OCI-LY3 (cell line): ENCODE measurements at regions not wholly inside any gene's neighbourhood (a gene's known extent, or its start where the extent isn't known, plus 50 kb on each side); places are given as distances from the start of the nearest gene placed in this dataset.

Experiments used
- H2AFZ ChIP-seq: fragments of 200-600, 300-600 bp; shearing (Covaris generic); 2 replicates; pipeline ENCODE4 v1.6.0; 2014; ENCODE audit warnings: antibody characterized with exemption, low read depth, low read length
- H3K27ac ChIP-seq: fragments of 200-600, 300-600 bp; sonication (generic); 2 replicates; pipeline ENCODE4 v1.5.1; 2014; ENCODE audit warnings: mild to moderate bottlenecking, low read length, moderate library complexity, mixed read lengths
- H3K27me3 ChIP-seq: fragments of 200-600, 300-600 bp; sonication (generic); 2 replicates; pipeline ENCODE4 v1.6.1; 2014; ENCODE audit warnings: low read depth, low read length, mixed read lengths
- H3K36me3 ChIP-seq: fragments of 200-600, 300-600 bp; sonication (generic); replicated peaks from 2 replicates; pipeline ENCODE3; 2014; ENCODE audit warnings: low read depth, low read length, mixed read lengths
- H3K4me1 ChIP-seq: fragments of 300-600, 200-600 bp; sonication (generic); 2 replicates; pipeline ENCODE4 v1.6.1; 2014; ENCODE audit warnings: low read length, mixed read lengths
- H3K4me2 ChIP-seq: fragments of 200-600, 300-600 bp; sonication (generic); 2 replicates; pipeline ENCODE4 v1.6.1; 2014; ENCODE audit warnings: low read length, mixed read lengths
- H3K4me3 ChIP-seq: fragments of 300-600, 200-600 bp; sonication (generic); 2 replicates; pipeline ENCODE4 v1.5.1; 2014; ENCODE audit warnings: antibody characterized with exemption, mild to moderate bottlenecking, low read length, moderate library complexity
- H3K79me2 ChIP-seq: fragments of 300-600, 200-600 bp; shearing (Covaris generic); 2 replicates; pipeline ENCODE4 v1.6.1; 2014; ENCODE audit warnings: mild to moderate bottlenecking, low read length, mixed read lengths
- H3K9ac ChIP-seq: fragments of 300-600, 200-600 bp; shearing (Covaris generic); 2 replicates; pipeline ENCODE4 v1.6.0; 2014; ENCODE audit warnings: mild to moderate bottlenecking, low read length, moderate library complexity
- H3K9me3 ChIP-seq: fragments of 200-600, 300-600 bp; shearing (Covaris generic); 2 replicates; pipeline ENCODE4 v1.6.1; 2014; ENCODE audit warnings: low read length, mixed read lengths; ENCODE audit not compliant: insufficient read depth
- H4K20me1 ChIP-seq: fragments of 200-600, 300-600 bp; sonication (generic); 2 replicates; pipeline ENCODE4 v1.6.1; 2016; ENCODE audit warnings: low read length, mixed read lengths; ENCODE audit not compliant: insufficient read depth
- EZH2phosphoT487 ChIP-seq: fragments of 200-600 bp; shearing (Covaris generic); IDR thresholded peaks from 2 replicates; pipeline ENCODE4 v1.6.1; 2018; ENCODE audit warnings: antibody characterized with exemption, mixed run types, low read depth
- TF ChIP-seq, protein P1 (sequence below): fragments of 200-600, 300-600 bp; sonication (generic); IDR thresholded peaks from 2 replicates; pipeline ENCODE4 v1.5.1; 2014; ENCODE audit warnings: antibody characterized with exemption, low read length, low read depth

DNA sequence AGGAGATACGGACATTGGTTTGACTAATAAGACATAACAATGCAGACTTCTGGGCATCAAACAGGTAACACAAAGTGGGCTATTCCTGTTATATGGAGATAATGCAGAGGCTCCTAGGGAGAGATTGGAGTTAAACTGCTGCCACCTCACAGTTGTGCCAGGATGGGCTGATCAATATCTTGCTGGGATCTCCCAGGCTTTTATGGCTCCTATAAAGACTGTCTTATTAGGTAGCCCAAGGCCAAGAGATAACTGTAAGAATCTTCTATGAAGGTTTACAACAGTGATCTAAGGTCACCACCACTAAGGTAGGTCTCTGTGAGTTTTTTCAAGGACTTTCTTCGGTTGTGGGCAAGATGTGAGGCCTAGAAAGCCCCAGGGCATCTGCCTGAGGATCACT, 345.8 kb downstream of the KLF5 start:
- Histone ChIP-seq H3K36me3 (no peaks in the 10 kb centered on the region), H4K20me1 (no peaks in the 10 kb centered on the region), H3K9me3 (no peaks in the 10 kb centered on the region), H3K79me2 (no peaks in the 10 kb centered on the region), H3K9ac (no peak overlapping the region), H2AFZ (no peak overlapping the region), H3K4me1 (no peaks in the 10 kb centered on the region), H3K4me3 (no peak overlapping the region), H3K27ac (no peak overlapping the region), H3K27me3 (no peaks in the 10 kb centered on the region), H3K4me2 (no peak overlapping the region)
- TF ChIP-seq EZH2phosphoT487 = no peak
- TF ChIP-seq, protein P1, sequence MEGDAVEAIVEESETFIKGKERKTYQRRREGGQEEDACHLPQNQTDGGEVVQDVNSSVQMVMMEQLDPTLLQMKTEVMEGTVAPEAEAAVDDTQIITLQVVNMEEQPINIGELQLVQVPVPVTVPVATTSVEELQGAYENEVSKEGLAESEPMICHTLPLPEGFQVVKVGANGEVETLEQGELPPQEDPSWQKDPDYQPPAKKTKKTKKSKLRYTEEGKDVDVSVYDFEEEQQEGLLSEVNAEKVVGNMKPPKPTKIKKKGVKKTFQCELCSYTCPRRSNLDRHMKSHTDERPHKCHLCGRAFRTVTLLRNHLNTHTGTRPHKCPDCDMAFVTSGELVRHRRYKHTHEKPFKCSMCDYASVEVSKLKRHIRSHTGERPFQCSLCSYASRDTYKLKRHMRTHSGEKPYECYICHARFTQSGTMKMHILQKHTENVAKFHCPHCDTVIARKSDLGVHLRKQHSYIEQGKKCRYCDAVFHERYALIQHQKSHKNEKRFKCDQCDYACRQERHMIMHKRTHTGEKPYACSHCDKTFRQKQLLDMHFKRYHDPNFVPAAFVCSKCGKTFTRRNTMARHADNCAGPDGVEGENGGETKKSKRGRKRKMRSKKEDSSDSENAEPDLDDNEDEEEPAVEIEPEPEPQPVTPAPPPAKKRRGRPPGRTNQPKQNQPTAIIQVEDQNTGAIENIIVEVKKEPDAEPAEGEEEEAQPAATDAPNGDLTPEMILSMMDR = no peak

- H3K9ac ChIP-seq = no peak overlapping the region
- no peaks in the 10 kb centered on the region for H4K20me1 ChIP-seq
- H3K79me2 ChIP-seq = no peaks in the 10 kb centered on the region
- H3K4me3 ChIP-seq = no peak overlapping the region
- H3K4me2 ChIP-seq = no peak overlapping the region
- H3K27me3 ChIP-seq = no peaks in the 10 kb centered on the region
- no peaks in the 10 kb centered on the region for H3K9me3 ChIP-seq
- H3K36me3 ChIP-seq = no peaks in the 10 kb centered on the region
- TF ChIP-seq, protein P1 = no peak
- no peak for TF ChIP-seq EZH2phosphoT487
- H2AFZ ChIP-seq = no peak overlapping the region
- H3K27ac ChIP-seq = no peak overlapping the region
- H3K4me1 ChIP-seq = no peaks in the 10 kb centered on the region
Observed at GRCh38 chr13:73403355-73404120, 344.7 kb downstream of the KLF5 start.

- H3K9ac ChIP-seq = no peak overlapping the region
- H3K4me3 ChIP-seq = no peak overlapping the region
- H3K36me3 ChIP-seq = no peaks in the 10 kb centered on the region
- no peak for TF ChIP-seq EZH2phosphoT487
- TF ChIP-seq, protein P1 = peak; percentile 42
- no peaks in the 10 kb centered on the region for H3K9me3 ChIP-seq
- no peaks in the 10 kb centered on the region for H3K27me3 ChIP-seq
- H3K4me1 ChIP-seq = no peaks in the 10 kb centered on the region
- no peaks in the 10 kb centered on the region for H3K79me2 ChIP-seq
- no peak overlapping the region for H3K4me2 ChIP-seq
- no peak overlapping the region for H2AFZ ChIP-seq
- H4K20me1 ChIP-seq = no peaks in the 10 kb centered on the region
- H3K27ac ChIP-seq = no peak overlapping the region
Observed at GRCh38 chr13:73401769-73402168, 343.0 kb downstream of the KLF5 start.

DNA sequence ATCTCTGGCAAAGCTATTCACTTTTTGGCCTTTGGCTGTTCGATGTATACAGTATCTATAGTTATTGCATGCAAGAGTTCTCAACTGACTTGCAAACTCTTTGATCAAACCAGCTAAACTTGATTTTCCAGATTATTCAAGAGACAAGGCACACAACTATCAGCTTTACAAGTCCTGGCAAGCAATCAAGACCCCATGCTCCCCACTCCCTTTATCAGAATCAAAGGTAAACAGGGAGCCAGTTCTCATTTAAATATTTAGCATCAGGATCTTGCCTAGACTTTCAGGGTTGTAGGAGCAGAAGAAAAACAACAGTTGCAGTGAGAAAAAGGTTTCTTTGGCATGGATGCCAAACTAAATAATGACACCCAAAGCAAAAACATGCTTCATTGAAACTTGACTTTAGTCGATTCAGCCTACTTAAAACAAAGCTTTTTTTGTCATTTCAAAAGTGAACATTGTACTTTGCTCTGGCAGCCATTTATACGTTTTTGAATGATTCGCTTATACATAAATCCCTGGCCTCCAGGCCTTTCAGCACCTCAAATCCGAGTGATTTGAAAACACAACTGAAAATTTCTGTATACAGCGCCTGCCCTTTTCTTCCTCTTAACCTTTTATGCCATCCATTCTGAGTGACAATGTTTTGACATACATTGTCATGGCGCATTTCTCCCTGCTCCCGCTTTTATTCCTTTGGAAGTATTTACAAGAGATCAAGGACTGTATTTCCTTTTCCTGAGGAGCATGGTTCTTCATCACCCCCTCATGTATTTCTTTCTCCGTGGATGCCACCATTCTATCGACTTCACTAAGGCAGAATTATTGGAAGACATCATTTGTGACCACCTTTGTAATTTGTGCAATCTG, 340.8 kb downstream of the KLF5 start:
- Histone ChIP-seq H3K9me3 (no peaks in the 10 kb centered on the region), H3K36me3 (no peaks in the 10 kb centered on the region), H3K4me3 (no peak overlapping the region), H4K20me1 (no peaks in the 10 kb centered on the region), H3K4me2 (no peak overlapping the region), H3K9ac (no peak overlapping the region), H2AFZ (no peak overlapping the region), H3K79me2 (no peaks in the 10 kb centered on the region), H3K27ac (no peak overlapping the region), H3K27me3 (no peaks in the 10 kb centered on the region), H3K4me1 (no peaks in the 10 kb centered on the region)
- TF ChIP-seq EZH2phosphoT487 = no peak
- TF ChIP-seq, protein P1 = no peak
